Prostate gland (tissue), 2 donors: ENCODE measurements at regions not wholly inside any gene's neighbourhood (a gene's known extent, or its start where the extent isn't known, plus 50 kb on each side); places are given as distances from the start of the nearest gene placed in this dataset.

ENCODE experiments used
- DNase-seq: peaks from one replicate; pipeline ENCODE4 v3.0.0-alpha.2; 2019; ENCODE audit warnings: low spot score
- H3K27ac ChIP-seq, 2 donors: fragments of 200-600 bp; sonication (generic); 2 replicates each; pipeline ENCODE4 v1.5.1; 2017 to 2019
- H3K27me3 ChIP-seq: fragments of 200-600 bp; sonication (generic); replicated peaks from 2 replicates; pipeline ENCODE4 v1.5.1; 2019; ENCODE audit not compliant: insufficient read depth
- H3K36me3 ChIP-seq, 2 donors: fragments of 200-600 bp; sonication (generic); 1 replicate in 1 of 2; 2 replicates in 1 of 2; pipeline versions ENCODE4 v1.5.1 to v1.8.1; 2017 to 2019
- H3K4me1 ChIP-seq: fragments of 200-600 bp; sonication (generic); replicated peaks from 2 replicates; pipeline ENCODE4 v1.5.1; 2019
- H3K4me3 ChIP-seq, 2 donors: fragments of 200-600 bp; sonication (generic); 2 replicates each; pipeline ENCODE4 v1.5.1; 2017 to 2019
- H3K9me3 ChIP-seq: fragments of 200-600 bp; sonication (generic); 2 replicates; pipeline ENCODE4 v1.5.1; 2017
- POLR2A ChIP-seq: fragments of 450-650 bp; IDR thresholded peaks from one replicate; pipeline ENCODE4 v1.6.1; 2016; ENCODE audit warnings: antibody characterized with exemption, mild to moderate bottlenecking
- POLR2AphosphoS5 ChIP-seq: sonication (generic); formaldehyde crosslinking; IDR thresholded peaks from one replicate; pipeline ENCODE4 v1.6.1; 2017; ENCODE audit warnings: antibody characterized with exemption
- WGBS: methylation state at CpG from one replicate; pipeline ENCODE4 v1.1.5; 2018; 5-methylcytosine and 5-hydroxymethylcytosine counted together
- intact Hi-C: fragments of 100-400 bp; cut with DNase I; formaldehyde crosslinking; loops from one replicate; pipeline ENCODE4 v1.14.2; 2022
- TF ChIP-seq, protein P1 (sequence below), 4 experiments: fragments of 200-600 bp in 2 of 4; fragments of 450-650 bp in 2 of 4; sonication (generic) in 2 of 4; IDR thresholded peaks; 1 replicate in 3 of 4; 2 replicates in 1 of 4; pipeline ENCODE4 v1.5.1; 2016 to 2019; ENCODE audit warnings: antibody characterized with exemption in 4 of 4, mild to moderate bottlenecking in 2 of 4, moderate library complexity in 2 of 4

DNA sequence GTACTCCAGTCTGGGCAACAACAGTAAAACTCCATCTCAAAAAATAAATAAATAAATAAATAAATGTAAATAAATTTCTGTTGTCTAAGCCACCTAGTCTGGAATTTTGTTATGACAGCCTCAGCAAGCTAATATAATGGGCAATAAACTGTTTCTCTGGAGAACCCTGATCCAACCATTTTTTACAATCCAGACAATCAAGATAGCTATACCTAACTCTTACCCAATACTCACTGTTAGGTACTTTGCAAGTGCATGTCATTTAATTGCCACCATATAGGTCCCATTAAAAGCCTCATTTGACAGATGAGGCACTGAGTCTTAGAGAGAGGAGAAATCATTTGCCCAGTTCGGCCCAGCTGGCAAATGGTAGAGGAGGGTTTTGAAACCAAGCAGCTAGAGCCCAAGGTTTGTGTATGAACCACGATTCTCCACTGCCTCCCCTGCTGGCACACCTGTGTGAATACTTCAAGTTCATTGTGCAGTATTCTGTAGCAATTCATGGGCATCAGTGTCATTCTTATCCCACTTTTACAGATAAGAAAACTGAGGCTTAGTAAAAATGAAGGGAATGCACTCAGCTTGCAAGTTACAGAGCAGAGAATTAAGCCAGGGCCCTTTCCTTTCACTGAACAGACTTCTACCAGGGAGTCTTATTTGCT, 107.0 kb upstream of the UBE2E1 start:
- Histone ChIP-seq H3K9me3 (no peaks in the 10 kb centered on the region), H3K36me3 (no peaks in the 10 kb centered on the region), H3K4me3 (no peak overlapping the region), H3K4me1 (no peaks in the 10 kb centered on the region), H3K27me3 (no peaks in the 10 kb centered on the region), H3K27ac (no peak overlapping the region)
- intact Hi-C loops: no loop called here
- DNase-seq: no peak
- 75% methylated on average over 2 of the region's 2 CpGs for WGBS
- TF ChIP-seq POLR2AphosphoS5 (no peak), POLR2A (no peak)
- TF ChIP-seq, protein P1, sequence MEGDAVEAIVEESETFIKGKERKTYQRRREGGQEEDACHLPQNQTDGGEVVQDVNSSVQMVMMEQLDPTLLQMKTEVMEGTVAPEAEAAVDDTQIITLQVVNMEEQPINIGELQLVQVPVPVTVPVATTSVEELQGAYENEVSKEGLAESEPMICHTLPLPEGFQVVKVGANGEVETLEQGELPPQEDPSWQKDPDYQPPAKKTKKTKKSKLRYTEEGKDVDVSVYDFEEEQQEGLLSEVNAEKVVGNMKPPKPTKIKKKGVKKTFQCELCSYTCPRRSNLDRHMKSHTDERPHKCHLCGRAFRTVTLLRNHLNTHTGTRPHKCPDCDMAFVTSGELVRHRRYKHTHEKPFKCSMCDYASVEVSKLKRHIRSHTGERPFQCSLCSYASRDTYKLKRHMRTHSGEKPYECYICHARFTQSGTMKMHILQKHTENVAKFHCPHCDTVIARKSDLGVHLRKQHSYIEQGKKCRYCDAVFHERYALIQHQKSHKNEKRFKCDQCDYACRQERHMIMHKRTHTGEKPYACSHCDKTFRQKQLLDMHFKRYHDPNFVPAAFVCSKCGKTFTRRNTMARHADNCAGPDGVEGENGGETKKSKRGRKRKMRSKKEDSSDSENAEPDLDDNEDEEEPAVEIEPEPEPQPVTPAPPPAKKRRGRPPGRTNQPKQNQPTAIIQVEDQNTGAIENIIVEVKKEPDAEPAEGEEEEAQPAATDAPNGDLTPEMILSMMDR (IDR thresholded peaks at IDR 0.05): no peak

DNA sequence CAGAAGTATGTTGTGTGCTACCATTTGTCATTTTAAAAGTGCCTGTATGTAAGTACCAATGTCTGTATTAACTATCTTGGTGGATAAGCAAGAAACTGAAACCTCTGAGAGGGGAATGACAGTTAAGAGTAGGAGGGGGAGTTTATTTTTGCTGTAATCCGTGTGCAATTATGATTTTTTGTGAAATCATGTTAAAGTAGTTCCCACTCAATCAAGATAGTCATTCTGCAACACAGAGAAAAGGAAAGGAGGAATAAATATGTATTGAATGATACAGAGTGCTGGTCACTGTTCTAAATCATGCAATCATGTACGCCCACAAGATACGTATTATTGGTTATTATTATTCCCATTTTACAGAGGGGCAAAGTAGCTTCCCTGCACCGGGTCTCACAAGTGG, 105.1 kb upstream of the UBE2E1 start:
- no peak for DNase-seq
- Histone ChIP-seq H3K9me3 (no peaks in the 10 kb centered on the region), H3K4me1 (no peaks in the 10 kb centered on the region), H3K36me3 (no peaks in the 10 kb centered on the region), H3K27me3 (no peaks in the 10 kb centered on the region), H3K27ac (no peak overlapping the region), H3K4me3 (no peak overlapping the region)
- 81% methylated on average over 4 of the region's 4 CpGs for WGBS
- TF ChIP-seq POLR2AphosphoS5: no peak
- TF ChIP-seq, protein P1 (IDR thresholded peaks at IDR 0.05): no peak
- TF ChIP-seq POLR2A: no peak
- intact Hi-C loops: no loop called here

DNA sequence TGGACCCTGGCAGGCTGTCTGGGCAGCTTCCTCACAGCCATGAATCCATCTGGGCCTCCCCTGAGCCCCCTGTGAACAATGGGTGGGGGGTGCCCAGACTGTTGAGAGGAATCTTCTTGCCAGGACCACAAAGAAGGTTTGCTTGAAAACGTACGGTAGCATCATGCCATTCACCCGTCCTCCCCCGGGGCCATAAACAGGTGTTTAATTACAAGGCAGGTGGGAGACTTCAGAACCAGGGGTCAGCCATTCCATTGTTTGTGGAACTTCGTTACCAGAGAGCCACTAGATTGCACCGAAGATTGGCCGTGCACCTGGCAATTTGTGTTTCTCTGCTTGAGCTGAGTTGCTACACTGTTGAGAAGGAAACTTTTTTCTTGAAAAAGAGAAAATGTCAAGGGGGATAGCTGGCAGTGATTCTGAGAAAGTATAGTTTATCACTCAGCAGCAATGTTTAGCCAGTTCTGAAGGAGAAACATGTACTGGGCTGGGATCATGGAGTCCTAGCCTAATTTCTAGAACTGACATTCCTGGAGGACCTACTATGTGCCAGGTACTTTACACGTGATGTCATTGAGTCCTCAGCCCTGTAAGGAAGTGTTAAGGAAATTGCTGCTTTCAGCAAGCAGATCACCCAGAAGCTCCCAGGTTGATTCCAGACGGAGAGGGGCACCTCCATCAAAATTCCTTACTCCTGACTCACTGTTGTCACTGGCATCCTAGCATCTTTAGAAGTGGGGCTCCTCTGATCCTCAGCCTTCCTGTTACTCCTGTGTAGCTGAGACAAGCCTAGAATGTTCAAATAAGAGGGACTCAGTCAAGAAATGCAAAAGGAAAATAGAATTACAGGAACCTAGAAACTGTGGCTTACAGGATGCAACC, 103.8 kb upstream of the UBE2E1 start:
- H3K4me1 ChIP-seq: no peaks in the 10 kb centered on the region
- TF ChIP-seq, protein P1 (IDR thresholded peaks at IDR 0.05): no peak
- TF ChIP-seq POLR2AphosphoS5: no peak
- no peak for TF ChIP-seq POLR2A
- H3K36me3 ChIP-seq: no peaks in the 10 kb centered on the region
- H3K27me3 ChIP-seq: no peaks in the 10 kb centered on the region
- H3K4me3 ChIP-seq: no peak overlapping the region
- no peak overlapping the region for H3K27ac ChIP-seq
- intact Hi-C loops: no loop called here
- H3K9me3 ChIP-seq: no peaks in the 10 kb centered on the region
- no peak for DNase-seq
- 33% methylated on average over 9 of the region's 9 CpGs for WGBS

DNA sequence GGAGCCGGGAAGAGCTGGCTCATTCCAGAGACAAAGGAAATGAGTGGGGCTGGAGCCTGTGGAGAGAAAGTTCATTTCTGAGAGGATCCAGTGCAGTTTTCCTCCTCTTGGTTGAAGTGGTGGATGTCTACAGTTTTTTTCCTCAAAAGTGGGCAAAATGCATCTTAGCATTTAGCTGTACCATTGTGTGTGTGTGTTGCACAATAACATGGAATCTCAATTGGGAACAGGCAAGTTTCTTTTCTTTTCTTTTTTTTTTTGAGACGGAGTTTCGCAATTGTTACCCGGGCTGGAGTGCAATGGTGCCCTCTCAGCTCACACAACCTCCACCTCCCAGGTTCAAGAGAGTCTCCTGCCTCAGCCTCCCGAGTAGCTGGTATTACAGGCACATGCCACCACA, 101.5 kb upstream of the UBE2E1 start:
- 95% methylated on average over 5 of the region's 5 CpGs for WGBS
- intact Hi-C loops: no loop called here

More for the DNA sequence above, 101.5 kb upstream of the UBE2E1 start:
- Histone ChIP-seq H3K36me3 (no peaks in the 10 kb centered on the region), H3K4me1 (no peaks in the 10 kb centered on the region), H3K4me3 (no peak overlapping the region), H3K9me3 (no peaks in the 10 kb centered on the region), H3K27ac (no peak overlapping the region), H3K27me3 (no peaks in the 10 kb centered on the region)
- no peak for DNase-seq
- no peak for TF ChIP-seq POLR2AphosphoS5
- TF ChIP-seq, protein P1 (IDR thresholded peaks at IDR 0.05): no peak
- TF ChIP-seq POLR2A: no peak
